ENCODE measurements at regions not wholly inside any gene's neighbourhood (a gene's known extent, or its start where the extent isn't known, plus 50 kb on each side); places are given as distances from the start of the nearest gene placed in this dataset.

DNA sequence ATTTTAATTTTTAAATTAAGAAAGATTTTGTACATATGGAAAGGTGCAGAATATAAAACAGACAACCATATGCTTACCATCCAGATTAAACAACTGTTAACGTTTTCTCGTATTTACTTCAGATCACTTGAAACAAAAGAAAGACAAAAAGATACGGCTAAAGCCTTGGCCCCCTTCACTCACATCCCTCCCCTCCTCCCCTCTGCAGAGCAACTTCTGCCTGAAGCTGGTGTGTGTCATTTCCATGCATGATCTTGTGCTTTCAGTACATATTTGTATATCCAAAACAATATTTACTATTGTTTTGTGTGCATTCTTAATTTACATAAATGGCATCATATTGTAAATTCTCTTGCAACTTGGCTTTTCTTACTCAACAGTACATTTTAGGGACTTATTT lies 68.5 kb upstream of the ANKRD1 start:
- no peaks in the 10 kb centered on the region for H3K36me3 ChIP-seq
- no peaks in the 10 kb centered on the region for H3K9me3 ChIP-seq
- intact Hi-C loops (cut with DNase I) = loop anchor here in 4 of 10 donors (5.0 to 10.0 kb wide), 4 partner anchors 57 to 72 kb away; partner anchors contain the start of gene ANKRD1 (in 2 of the 4)
- H3K27me3 ChIP-seq = no peaks in the 10 kb centered on the region
- ATAC-seq (no peak), DNase-seq (no peak)
- peak overlapping the region in 10 of 12 donors; percentile 38 to 82 (median 61) for H3K27ac ChIP-seq
- no peak for TF ChIP-seq POLR2A (IDR thresholded peaks at IDR 0.05)
- TF ChIP-seq, protein P1, sequence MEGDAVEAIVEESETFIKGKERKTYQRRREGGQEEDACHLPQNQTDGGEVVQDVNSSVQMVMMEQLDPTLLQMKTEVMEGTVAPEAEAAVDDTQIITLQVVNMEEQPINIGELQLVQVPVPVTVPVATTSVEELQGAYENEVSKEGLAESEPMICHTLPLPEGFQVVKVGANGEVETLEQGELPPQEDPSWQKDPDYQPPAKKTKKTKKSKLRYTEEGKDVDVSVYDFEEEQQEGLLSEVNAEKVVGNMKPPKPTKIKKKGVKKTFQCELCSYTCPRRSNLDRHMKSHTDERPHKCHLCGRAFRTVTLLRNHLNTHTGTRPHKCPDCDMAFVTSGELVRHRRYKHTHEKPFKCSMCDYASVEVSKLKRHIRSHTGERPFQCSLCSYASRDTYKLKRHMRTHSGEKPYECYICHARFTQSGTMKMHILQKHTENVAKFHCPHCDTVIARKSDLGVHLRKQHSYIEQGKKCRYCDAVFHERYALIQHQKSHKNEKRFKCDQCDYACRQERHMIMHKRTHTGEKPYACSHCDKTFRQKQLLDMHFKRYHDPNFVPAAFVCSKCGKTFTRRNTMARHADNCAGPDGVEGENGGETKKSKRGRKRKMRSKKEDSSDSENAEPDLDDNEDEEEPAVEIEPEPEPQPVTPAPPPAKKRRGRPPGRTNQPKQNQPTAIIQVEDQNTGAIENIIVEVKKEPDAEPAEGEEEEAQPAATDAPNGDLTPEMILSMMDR (IDR thresholded peaks at IDR 0.05) = no peak
- no peak overlapping the region for H3K4me3 ChIP-seq
- H3K4me1 ChIP-seq = peaks cover 0 to 38% (median 17%) of the 10 kb centered on the region in 12 donors
- WGBS, 4 donors = 67 to 73% (median 68%) methylated on average over 3 of the region's 3 CpGs

DNA sequence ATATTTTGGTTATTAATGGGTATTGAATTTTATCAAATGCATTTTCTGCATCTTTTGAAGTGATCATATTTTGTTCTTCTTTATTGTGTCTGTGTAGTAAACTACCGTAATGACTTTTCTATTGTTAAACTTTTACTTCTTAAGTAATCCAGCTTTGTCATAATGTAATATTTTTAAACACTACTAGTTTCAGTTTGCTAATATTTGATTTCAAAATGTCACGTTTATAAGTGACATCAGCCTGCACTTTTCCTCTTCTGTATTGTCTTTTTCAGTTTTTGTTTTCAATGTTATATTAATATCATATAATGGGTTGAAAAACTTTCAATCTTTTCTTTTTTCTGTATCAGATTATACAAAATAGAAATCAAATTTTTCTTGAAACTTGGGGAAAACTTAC lies 71.6 kb upstream of the ANKRD1 start:
- ATAC-seq (no peak), DNase-seq (no peak)
- 59 to 78% (median 73%) methylated on average over 2 of the region's 2 CpGs for WGBS, 4 donors
- intact Hi-C loops (cut with DNase I) = no loop called here
- Histone ChIP-seq H3K4me1 (peaks cover 0 to 16% (median 0%) of the 10 kb centered on the region in 12 donors), H3K9me3 (no peaks in the 10 kb centered on the region), H3K4me3 (no peak overlapping the region), H3K27ac (no peak overlapping the region), H3K27me3 (no peaks in the 10 kb centered on the region), H3K36me3 (no peaks in the 10 kb centered on the region)
- TF ChIP-seq, protein P1 (IDR thresholded peaks at IDR 0.05) = no peak
- TF ChIP-seq POLR2A (IDR thresholded peaks at IDR 0.05) = no peak

DNA sequence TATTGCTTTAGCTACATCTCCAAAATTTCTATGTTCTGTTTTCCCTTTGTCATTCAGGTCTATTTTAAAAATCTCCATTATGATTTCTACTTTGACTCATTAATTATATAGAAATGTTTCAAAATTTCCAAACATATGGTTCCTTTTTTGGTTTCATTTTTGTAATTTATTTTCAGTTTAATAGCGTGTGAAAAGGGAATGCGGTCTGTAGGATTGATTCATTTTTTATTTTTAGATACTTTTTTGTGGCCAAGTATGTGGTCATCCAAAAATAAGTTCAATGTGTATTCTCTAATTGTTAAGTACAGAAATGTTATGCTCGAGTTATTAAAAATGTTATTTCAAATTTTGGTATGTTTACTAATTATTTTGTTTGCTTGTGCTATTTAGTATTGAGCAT lies 72.5 kb upstream of the ANKRD1 start:
- peak overlapping the region in 5 of 12 donors; percentile 3 to 58 (median 36) for H3K27ac ChIP-seq

DNA sequence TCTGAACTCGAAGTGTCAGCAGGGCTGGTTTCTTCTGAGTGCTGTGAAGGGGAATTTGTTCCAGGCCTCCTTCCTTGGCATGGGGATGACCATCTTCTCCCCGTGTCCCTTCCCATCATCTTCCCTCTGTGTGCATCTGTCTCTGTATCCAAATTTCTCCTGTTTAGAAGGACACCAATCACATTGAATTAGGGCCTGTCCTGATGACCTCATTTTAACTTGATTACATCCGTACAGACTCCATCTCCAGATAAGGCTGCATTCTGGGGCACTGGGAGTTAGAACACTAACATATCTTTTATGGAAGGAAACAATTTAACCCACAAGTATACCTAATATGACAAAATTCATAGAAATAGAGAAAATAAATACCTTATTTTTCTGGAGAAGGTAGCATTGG lies 76.8 kb upstream of the ANKRD1 start:
- no peak for ATAC-seq
- 59 to 69% (median 63%) methylated on average over 3 of the region's 3 CpGs for WGBS, 4 donors
- peaks cover 0 to 7% (median 0%) of the 10 kb centered on the region in 12 donors for H3K4me1 ChIP-seq
- no peak overlapping the region for H3K27ac ChIP-seq
- H3K4me3 ChIP-seq = no peak overlapping the region
- H3K27me3 ChIP-seq = no peaks in the 10 kb centered on the region
- TF ChIP-seq, protein P1 (IDR thresholded peaks at IDR 0.05) = no peak
- TF ChIP-seq POLR2A (IDR thresholded peaks at IDR 0.05) = no peak
- intact Hi-C loops (cut with DNase I) = no loop called here
- no peaks in the 10 kb centered on the region for H3K9me3 ChIP-seq
- H3K36me3 ChIP-seq = no peaks in the 10 kb centered on the region
- DNase-seq = no peak

More for the DNA sequence above, 72.5 kb upstream of the ANKRD1 start:
- H3K9me3 ChIP-seq = no peaks in the 10 kb centered on the region
- ATAC-seq = peak in 1 of 4 donors; percentile 39
- H3K27me3 ChIP-seq = no peaks in the 10 kb centered on the region
- no peak overlapping the region for H3K4me3 ChIP-seq
- no peak for DNase-seq
- no peaks in the 10 kb centered on the region for H3K36me3 ChIP-seq
- no peak for TF ChIP-seq POLR2A (IDR thresholded peaks at IDR 0.05)
- TF ChIP-seq, protein P1 (IDR thresholded peaks at IDR 0.05) = no peak
- intact Hi-C loops (cut with DNase I) = no loop called here
- H3K4me1 ChIP-seq = peaks cover 0 to 15% (median 0%) of the 10 kb centered on the region in 12 donors
- 15 to 28% (median 23%) methylated on average over 3 of the region's 3 CpGs for WGBS, 4 donors
